CD4-positive, alpha-beta T cell treated with Interleukin-4 for 4 hours (primary cell): ENCODE measurements at regions not wholly inside any gene's neighbourhood (a gene's known extent, or its start where the extent isn't known, plus 50 kb on each side); places are given as distances from the start of the nearest gene placed in this dataset.

Source experiments
- DNase-seq: peaks from one replicate; pipeline ENCODE4 v3.0.0-alpha.2; 2020

DNA sequence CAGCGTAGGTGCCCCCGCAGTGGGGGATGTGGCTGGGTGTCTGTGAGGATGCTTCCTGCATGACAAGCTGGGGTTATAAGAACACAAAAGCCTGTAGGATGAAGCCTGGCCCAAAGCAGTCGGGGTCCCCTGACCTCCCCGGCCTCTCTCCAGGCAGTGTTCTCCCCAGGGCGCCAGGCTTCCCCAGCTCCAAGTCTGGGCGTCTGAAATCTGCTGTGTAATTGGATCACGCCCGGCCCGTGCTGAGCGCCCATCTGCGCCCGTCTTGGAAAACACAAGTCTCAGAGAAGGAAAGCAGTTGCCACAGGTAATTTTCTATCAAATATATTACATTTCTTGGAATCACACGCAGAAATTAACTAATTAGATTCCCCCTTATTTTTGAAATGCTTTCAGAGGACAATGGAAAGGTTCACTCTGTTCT lies 233.3 kb downstream of the CTTN start:
- DNase-seq = no peak

DNA sequence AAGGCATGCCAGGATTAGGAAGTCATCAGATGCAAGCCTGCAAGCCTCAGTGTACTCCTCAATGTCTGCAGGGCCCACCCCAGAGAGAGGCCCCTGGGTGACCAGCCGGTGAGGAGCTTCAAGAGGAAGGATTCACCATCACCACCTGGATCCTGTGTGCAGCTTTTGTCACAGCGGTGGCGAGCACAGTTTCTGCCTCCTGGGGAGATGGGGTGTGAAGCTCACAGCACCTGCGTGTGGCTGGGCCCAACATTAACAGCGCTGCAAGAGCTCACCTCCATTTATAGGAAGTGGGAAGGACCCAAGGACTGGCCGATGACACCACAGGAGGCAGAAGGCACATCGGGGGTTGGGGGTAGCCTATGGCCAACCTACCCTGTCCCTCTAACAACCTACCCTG lies 235.3 kb downstream of the CTTN start:
- no peak for DNase-seq

DNA sequence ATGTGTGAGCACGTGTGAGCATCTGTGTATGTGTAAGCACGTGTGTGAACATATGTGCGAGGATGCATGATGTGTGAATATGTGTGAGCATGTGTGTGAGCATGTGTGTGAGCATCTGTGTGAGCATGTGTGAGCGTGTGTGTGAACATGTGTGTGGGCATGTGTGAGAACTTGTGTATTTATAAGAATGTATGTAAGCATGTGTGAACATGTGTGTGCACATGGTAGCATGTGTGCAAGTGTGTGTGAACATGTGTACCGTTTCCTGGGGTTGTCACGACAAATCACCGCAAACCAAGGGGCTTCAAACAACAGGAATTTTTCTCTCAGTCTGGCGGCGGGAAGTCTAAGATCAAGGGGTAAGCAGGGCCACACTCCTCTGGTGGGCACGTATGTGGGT lies 238.3 kb downstream of the CTTN start:
- DNase-seq = no peak

DNA sequence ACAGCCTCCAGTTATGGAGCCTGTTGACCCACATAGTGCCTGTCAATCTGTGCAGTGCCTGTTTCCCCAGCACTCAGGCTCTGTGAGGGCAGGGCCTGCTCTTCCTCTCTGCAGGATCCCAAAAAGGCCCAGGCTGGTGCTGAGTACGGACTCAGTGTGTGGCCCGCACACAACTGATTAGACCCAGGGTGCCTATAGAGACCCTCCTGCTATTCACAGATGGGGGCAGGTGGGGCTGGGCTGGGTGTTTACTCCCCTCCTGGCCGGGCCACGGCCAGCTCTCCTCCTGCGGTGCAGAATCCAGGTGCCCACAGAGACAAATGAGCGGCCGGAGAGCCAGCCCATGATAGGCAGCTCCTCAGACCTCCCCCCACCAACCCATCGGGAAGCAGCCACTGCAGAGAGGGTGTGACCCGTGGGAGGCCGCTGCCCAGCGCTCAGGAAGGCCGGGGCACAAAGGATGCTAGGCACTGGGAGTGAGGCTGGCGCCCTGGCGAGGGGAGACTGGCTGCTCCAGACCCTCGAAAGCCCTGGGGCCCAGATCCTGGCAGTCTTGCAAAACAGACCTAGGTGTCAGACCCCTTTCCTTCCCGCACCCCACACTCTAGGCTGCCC lies 239.0 kb downstream of the CTTN start:
- no peak for DNase-seq

DNA sequence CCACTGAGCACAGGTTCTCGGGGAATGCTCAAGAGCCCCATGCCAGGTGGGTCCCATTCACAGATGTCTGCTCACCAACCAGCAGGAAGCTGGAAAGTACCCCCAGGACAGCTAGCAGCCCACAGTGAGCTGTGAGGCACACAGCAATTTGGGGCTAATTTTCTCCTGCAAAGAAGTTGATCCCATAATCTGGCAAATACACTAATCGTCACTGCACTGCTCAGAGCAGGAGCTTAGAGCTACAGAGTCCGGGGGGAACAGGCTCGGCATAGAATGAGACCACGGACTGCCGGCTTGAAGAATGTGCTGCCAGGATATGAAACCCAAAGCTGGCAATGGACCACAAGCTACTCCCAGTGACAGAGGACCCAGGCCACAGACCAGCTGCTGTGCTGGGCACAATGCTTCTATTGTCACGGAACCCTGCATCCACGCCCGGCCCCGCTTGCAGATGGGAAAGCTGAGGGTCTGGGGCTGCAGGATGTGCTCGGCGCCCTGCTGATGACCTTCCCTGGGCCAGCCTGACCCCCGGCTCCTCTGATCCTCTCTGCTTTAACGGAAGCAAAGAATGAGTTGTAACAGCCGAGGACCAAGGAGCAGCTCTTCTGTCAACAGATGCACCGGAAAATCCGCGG lies 239.7 kb downstream of the CTTN start:
- DNase-seq = no peak

DNA sequence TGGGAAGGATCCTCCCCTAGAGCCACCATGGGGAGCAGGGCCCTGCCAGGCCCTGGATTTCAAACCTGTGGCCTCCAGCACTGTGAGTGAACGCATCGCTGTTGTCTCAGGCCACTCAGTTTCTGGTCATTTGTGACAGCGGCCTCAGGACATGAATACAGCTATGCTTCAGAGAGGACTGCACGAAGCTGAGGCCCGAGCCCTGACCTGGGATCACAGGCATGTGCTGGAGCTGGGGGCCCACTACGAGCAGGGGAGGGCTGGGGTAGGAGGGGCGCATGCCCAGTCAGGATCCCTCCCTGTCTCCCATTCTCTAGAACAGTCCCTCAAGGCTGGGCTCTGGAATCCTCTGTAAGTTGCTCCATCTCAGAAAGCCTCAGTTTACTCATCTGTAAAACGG lies 242.1 kb downstream of the CTTN start:
- DNase-seq = no peak

DNA sequence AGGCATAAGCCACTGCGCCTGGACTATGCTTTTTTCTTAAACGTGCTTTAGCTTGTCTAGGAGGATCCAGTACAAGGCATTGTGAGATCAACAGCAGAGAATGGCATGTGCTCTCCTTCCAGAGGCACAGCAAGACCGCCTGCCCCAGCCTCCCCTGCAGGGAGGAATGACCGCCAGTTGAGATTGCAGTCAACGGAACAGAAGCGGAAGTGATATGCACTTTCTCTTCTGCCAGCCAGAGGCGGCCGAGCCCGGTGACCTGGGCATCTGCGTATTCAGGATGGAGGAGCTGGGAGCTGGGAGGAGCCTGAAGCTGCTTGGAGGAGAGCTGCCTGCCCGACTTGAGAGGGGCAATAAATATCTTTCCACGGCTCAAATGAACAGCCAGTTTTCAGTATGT lies 243.0 kb downstream of the CTTN start:
- no peak for DNase-seq

DNA sequence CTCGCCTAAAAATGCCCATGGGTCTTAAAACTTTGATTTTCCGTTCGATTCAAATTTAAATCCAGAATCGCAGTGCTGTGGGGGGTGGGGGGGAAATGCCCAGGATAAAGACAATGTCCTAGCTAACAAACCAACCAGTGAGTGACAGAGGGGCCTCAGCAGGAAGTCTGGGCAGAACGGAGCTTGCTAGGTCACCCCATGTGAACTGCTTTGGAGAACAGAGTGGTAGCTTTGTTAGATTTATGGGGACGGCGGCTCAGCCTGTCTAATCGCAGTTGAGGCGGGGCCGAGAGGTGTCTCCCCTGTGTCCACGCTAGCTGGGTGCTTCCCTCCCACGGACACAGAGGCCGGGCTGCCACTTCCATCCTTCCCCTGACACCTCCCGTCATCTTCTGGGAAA lies 243.9 kb downstream of the CTTN start:
- DNase-seq = no peak

DNA sequence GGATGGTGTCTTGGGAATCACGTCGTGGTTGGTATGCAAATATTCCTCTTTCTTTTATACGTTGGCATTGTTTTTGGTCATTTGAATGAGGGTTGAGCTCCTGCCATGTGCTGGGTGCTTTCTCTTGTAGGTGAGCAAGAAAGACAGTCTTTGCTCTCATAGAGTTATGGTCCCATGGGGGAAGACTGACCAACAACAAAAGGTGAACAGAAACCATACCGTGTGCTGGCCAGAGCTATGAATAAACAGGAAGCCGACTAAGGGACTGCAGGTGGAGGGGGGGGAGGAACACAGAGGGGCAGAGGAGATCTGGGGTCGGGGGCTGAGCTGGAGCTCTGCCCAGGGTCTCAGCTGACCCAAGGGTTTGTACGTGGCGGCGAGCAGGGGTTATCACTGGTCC lies 245.3 kb downstream of the CTTN start:
- DNase-seq = no peak

DNA sequence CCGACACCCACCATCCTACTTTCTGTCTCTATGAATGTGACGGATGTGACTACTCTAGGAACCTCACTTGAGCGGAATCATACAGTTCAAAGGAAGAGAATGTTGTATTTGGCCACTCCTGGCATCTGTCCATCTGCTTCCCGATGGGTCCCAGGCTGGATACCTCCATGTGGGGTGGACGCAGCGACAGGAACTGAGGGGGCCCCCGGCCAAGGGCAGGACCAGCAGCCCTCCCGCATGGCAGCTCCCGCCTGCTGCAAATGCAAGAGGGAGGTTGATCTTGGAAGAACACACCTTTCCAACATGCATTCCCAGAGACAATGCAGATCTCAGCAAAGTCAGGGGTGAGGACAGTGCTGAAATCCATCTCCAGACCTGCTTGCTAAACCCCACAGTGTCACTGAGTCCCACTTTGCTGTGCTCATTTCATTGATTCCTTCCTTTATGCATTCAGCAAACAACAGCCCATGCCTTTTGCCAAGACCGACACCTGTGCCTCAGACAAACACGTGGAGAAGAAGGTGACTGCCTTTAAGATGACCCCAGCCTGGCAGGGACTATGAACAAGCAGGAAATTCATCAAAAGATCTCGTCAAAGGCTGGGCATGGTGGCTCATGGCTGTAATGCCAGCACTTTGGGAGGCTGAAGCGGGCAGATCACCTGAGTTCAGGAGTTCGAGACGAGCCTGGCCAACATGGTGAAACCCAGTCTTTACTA lies 246.2 kb downstream of the CTTN start:
- no peak for DNase-seq

DNA sequence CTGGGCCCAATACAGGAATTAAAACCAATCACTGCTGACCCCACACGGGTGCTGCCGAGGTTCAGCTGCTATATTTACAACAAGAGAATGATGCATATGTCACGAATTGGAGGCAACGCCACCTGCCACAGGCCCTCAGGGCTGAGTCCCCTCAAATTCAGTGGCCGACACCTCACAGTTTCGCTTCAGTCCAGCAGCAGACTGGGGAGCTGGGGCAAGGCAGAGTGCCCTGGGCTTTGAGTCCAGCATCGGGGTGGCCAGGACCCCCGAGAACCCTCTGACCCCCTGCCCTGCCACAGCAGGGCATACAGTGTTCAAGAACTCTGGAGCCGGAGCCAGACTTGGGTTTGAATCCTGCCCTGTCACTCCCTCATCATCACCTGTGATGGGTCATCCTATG lies 247.2 kb downstream of the CTTN start:
- no peak for DNase-seq

DNA sequence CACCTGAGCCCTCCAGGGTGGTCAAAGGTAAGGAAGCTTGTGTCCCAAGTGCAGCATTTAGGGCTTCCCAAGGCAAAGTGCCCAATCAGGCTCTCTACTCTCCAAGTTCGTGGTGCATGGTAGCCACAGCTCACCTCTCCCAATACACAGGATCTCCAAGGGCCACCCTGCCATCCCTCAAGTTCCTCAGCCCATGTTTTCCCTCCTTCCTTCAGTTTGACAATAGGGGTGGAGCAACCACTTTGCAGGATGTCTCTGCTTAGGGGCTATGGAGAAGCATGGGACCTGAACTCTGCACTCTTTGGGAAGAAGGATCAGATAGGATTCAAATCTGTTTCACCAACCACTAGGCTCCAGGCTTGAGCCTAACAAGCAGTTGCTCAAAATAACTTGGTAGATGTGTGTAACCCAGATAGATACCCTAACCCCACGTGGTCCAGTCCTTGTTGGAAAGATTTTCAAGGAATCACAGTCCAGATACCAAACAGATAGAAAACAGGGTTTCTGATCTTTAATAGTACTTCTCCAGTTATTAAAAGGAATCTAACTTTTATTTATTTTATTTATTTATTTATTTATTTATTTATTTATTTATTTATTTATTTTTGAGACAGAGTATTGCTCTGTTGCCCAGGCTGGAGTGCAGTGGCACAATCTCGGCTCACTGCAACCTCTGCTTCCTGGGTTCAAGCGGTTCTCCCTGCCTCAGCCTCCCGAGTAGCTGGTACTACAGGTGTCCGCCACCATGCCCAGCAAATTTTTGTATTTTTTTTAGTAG lies 248.1 kb downstream of the CTTN start:
- no peak for DNase-seq

DNA sequence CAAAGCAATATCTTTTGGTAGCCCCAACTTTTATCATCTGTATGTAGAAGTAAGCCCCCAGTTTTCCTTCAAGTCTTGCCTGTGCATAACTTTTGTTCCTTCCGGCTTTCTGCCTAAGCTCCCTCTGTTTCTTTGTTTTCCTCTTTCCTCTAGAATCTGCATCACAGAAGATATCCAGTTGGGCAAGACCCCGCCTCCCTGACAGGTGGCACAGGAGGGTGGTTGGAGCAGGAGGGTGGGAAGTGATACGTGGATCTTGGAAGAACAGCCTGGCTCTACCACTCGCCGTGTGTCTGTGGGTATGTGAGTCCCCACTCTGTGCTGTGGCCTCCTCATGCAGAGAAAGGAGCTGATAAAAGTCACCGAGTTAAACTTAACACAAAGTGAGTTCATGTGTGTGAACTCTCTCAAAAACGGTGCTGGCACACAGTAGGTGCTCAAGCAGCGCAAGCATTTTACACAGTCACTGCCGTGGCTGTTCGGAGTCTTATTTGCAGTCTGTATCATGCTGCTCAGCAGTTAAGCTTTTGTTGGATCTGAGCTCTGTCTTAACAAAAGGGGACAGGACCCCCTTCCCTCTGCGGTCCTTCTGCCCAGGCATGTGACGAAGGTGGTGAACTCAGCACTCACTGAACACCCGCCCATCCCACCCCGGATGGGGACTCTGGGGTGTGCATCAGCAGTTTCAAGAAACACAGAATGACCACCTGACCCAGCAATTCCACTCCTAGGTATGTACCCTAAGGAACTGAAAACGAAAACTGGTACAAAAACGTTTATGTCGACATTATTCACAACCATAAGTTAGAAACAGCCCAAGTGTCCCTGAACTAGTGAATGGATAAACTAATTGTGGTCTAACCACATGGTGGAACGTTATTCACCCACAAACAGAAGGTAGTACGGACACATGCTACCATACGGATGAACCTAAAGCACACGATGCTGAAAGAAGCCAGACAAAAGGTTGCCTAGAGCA lies 249.1 kb downstream of the CTTN start:
- no peak for DNase-seq

DNA sequence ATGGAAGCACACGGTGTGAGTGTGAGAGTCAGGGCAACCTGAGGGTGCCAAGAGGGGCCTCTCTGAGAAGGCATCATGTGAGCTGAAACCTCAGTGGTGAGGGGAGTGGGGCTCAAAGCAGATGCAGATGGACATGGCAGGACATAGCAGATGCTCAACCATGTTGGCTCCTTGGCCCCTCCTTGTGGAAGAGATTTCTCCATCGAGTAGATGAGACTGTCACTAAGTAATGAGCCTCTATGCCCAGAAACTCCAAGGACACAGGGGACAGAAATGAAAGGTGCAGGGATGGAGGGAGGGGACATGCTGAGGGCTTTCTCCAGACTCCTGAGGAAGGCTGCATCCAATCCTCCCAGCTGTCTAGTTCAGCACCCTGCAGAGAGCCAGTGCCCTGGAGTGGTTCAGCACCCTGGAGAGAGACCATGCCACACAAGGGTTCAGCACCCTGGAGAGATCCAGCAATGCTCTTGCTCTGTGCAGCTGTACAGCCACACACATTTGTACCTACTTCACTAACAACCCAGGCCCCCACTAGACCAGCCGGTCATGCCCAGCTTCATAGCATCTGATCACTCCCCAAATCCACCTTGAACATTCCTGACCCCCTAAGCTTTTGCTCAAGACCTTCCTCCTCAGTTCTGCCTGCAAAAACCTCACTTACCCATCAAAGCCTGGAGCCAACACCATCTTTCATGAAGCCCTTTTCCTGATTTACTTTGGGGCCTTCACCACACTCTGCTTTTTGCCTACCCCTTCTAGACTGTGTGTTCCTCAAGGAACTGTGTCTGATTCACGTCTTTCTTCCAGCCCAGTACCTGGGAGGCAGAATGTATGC lies 252.0 kb downstream of the CTTN start:
- DNase-seq = no peak

DNA sequence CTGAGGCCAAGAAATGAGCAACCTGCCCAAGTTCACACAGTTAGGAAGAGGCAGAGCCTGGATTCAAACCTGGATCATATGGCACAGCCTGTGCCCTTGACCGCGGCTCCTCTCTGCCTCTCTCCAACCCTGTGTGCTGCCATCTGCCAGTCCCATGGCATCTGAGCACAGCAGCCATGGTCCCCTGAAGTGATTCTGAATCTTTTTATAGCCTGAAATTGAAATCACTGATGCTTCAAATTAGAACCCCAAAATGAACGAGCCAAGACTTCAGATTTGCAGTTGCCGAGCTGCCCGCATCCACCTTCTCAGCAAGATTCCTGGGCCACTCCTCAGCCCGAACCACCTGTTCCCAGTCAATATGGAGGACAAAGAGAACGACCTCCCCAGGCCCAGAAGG lies 252.7 kb downstream of the CTTN start:
- no peak for DNase-seq

DNA sequence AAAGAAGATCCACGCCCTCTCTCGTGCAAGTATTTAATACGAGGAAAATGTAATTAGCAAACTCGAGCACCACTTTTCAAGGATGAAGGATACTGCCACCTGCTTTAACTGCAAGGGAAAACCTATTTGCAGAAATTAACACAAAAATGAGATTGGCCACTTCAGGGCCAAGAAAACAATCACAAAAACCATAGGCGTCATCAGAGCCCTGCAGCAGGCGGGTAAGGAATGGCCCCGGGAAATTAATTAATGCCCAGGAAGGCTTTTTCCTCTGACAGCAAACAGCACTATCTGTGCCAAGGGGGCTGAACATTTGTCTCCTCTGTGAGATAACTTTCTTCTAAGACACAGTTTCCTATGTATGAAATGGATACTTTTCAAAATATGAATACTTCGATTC lies 255.7 kb downstream of the CTTN start:
- DNase-seq = no peak

DNA sequence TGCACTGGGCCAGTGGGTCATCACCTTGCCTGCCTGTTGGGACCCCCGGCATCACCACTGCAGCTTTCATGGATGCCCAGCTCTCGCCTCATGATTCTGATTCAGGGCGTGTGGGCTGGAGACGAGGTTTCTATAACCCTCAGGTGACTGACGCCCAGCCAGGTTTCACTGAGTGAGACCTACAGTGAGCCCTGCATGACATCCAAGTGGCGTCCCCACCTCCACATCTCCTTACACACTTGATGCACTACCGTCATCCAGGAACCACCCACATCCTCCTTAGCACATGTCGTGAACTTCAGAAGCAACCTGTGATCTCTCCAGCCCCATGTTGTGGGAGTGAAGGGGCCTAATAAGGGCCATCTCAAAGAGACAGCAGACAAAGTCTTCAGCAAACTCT lies 257.5 kb downstream of the CTTN start:
- no peak for DNase-seq

DNA sequence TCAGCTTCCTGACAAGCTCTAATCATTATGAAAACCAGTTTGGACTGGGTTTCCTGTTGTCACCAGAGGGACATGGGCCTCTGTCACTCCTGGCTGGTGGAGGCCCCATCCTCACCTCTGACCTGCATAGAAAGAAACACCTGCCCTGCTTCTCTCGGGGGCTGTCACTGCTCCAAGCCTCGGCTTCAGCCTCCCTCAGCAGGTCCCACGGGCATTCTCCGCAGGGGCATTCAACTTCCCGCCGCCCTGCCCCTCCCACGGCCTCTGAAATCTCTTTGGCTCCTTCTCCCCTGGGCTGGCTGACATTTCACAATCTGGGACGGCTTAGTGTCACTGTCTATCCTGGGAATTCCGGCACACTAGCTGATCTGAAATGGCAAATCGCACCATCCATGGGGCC lies 257.9 kb downstream of the CTTN start:
- no peak for DNase-seq

DNA sequence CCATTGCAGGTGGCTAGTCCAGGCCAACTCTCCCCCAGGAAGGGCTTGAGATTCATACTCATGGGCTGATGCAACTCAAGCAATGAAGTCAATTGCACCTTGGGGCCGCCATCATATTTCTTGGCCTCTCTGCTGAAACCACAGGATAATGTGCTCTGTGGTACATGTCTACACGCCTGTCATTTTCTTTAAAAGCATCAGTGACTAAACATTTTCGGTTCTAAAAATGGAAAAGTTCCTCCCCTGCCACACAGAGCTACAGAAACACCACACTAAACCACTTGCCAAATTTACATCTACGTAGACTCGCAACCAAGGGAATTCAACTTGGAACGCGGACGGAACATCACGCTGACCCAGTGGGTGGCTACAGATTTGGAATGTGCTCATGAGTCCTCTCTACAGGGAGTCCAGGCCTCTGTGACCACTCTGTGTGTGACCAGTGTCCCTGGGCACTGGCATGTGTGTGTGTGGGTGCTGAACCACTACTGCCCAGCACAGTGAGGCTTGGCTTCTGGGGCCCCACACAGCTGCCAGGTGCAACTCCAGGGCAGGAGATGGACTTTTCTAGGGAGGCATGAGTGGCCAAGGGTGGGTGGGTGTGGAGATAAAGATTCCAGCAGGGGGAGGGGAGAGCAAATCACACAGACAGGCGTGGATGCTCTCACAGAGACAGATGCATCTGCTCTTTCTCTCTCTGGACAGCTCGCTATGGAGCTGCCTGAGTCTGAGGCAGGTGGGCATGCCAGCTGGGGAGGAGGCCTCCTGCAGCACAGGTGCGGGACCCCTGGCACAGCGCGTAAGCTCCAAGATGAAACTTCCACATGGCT lies 261.9 kb downstream of the CTTN start:
- no peak for DNase-seq

DNA sequence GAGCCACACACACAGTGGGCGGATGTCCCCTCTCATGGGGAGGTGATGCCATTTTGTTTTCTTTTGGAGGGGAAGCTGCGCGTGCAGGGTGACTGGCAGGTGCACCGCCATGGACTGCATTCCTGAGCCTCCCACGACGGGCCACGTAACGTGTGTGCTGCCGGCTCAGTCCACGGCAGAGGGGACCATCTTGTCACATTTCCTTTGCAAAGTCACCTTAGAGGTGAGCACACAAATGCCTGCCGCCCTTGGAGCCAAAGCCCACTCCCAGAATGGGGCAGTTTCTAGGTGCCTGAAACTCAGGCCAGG lies 262.5 kb downstream of the CTTN start:
- DNase-seq = no peak
